GM18505 (cell line): ENCODE measurements at regions not wholly inside any gene's neighbourhood (a gene's known extent, or its start where the extent isn't known, plus 50 kb on each side); places are given as distances from the start of the nearest gene placed in this dataset.
"Not testable (repeated sequence)": the region's sequence is repeated elsewhere in the genome, so short reads cannot be mapped to it uniquely, and the experiment has no call there.

Source experiments
- ATAC-seq: cut with Tn5 transposase; IDR thresholded peaks from one replicate; pipeline ENCODE4 v1.9.1; 2021; ENCODE audit not compliant: unreplicated experiment
- POLR2A ChIP-seq: IDR thresholded peaks from 4 replicates; pipeline ENCODE4 v1.6.1; 2011; ENCODE audit warnings: borderline replicate concordance; ENCODE audit not compliant: insufficient read depth, insufficient read length; ENCODE audit errors: extremely low read depth

DNA sequence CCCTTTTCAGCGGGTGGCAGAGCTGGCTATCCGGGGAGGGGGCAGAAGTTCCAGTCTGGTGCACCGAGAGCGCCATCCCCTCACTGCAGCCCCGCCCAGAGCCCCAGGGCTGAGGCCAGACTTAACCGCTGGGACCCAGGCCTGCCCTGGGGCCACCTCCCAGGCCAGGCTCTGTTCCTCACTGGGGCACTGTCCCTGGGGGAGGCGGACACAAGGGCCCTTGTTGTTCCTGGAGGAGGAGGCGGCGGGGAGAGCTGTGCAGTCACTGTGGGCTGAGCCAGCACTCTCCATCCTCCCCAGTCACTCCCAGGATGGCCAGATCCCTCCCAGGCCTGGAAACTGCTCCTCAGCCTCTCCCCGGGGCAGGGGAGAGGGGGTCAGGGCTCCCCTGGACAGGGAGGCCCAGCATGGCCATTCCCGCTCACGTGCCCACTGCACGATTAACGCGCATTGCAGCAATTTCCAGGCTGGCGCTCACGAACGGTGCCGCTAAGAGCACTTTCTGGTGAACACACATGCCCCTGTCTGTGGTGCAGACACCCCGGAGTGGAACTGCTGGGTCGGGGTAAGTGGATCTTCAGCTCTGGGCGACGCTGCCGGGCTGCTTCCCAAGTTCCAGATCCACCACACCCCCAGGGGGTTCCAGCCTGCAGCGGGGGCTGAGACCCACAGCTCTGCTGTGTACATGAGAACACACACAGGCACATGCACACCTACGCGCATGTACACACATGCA lies 89.8 kb upstream of the SFSWAP start:
- no peak for ATAC-seq
- no peak for TF ChIP-seq POLR2A

DNA sequence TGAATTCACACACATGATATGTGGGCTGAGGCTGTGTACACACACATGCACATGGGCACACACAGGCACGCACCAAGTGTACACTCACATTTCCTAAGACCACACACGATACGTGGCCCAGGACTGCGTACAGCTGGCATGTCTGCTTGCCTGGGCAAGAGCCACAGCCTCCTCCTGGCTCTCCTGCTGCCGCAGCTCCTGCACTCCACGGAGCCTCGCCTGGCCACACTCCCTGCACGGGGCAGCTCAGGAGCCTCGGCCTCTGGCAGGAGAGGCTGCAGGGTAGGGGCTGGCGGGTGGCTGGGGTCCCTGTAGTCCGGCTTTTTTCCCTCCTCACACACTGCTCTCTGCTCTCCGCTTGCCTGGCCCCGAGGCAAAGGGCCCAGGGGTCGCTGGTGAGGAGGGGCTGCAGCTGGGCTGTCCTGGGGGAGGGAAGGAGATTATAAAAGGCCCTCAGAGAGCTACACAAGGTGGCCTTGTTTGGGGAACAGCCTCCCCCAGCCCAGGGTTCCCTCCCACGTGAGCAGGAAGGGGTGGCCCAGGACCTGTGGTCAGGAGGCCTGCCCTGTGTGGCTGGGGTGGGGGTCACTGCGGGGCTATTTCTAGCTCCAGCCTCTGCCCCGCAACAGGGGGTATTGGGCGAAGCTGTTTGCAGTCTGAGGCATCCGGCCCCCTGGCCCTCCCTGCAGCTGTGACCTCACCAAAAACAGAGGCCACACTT lies 89.0 kb upstream of the SFSWAP start:
- ATAC-seq = no peak
- no peak for TF ChIP-seq POLR2A

DNA sequence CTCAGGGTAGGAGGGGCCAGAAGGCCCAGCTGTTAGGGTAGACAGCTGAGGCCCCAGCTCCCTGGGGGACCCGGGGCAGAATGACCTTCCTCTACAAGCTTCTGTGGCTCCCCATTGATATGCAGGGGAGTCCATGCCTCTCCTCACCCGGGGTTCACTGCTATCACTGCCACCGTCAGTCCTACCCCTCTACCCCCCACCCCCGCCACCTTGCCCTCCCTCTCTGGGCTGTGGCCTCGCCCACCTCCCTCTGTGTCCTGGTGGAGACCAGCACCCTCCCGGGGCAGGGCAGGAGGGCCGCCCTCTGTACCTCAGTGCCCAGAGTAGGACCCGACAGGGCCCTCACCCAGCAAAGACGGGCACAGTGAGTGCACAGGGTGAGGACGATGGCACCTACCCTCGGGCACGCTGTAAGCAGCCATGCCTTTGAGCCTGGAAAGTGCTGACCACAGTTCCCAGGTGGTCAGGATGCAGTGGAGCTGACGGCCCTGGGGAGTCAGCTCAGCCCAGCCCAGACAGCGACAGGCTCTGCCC lies 88.4 kb upstream of the SFSWAP start:
- ATAC-seq = no peak
- TF ChIP-seq POLR2A = no peak

DNA sequence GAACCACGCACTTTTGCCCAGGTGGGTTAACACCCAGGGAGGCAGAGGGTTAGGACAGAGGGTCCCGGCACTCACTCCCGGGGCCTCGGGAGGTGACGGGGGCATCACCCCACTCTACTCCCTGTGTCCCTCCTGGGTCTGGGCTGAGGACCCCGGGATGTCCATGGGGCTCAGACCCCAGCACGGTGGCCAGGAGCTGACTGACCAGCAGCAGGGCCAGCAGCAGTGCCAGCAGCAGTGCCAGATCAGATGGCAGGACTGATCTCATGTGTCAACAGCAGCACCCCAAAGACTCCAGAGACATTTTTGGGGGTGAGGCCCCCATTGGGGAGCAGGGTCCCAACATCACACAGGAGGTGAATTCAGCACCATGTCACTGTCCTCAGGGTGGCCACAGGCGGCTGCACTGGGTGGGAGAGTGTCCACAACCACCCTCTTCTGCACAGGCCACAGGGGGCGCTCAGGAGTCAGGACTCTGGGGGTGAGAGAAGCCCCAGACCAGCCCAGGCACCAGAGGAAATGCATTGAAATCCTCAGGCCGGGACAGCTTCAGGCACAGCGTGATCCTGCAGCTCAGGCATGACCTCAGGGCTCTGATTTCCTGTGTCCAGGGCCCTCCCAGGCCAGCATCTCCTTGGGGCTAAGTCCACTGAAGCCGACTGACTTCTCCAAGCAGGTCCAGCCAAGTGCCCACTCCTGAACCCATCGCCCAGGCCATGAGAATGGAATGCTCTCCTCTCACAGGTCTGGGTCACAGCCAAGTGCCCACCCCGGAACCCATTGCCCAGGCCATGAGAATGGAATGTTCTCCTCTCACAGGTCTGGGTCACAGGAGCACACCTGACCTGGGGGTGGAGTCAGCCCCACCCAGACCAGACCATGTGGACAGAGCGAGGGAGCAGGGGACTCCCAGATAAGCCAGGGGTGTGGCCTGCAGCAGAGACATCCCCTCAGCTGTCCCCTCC lies 87.2 kb upstream of the SFSWAP start:
- ATAC-seq = not testable (repeated sequence)

DNA sequence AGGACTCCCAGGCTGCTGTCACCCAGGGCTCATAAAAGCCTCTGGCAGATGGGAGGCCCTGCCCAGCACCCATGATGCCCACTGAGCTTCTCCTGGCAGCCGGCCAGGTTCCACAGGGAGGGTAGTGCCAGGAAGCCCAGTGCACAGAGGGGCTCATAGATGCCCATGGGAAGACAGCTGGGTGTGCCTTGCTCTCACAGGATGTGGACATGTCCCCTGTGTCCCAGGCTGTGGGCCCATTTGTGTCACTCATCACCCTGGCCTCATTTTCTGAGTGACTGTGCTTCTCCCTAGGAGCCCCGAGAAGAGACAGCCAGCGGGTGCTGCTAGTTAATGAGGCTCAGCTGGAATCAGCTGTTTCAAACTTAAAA lies 86.5 kb upstream of the SFSWAP start:
- not testable (repeated sequence) for ATAC-seq

DNA sequence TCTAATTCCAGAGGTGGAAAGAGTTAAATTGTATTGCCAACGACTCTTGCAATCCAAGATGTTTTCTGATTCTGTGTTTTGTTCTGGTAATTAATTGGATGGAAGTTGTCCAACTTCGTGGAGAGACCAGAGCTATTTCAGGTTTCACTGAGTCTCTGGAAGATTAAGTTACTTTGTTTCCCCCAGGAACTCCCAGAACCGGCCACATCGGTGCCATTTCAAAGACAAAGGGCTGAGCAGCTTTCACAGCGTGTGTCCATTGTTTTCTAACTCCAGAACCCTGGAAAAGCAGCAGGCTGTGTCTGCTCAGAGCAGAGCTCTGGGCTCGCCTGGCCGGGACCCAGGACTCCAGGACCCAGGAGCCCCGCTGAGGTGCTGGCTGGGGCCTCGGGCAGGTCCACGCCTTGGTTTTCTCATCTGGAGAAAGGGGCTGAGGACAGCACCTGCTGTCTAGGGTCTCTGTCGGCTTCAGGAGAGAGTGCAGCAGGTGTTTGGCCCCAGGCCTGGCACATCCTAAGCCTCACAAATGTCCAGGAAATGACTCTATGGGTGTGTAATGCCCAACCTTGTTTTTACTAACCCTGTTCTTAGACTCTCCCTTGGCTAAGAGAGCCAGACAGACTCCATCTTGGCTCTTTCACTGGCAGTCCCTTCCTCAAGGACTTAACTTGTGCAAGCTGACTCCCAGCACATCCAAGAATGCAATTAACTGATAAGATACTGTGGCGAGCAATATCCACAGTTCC lies 86.0 kb upstream of the SFSWAP start:
- not testable (repeated sequence) for ATAC-seq

DNA sequence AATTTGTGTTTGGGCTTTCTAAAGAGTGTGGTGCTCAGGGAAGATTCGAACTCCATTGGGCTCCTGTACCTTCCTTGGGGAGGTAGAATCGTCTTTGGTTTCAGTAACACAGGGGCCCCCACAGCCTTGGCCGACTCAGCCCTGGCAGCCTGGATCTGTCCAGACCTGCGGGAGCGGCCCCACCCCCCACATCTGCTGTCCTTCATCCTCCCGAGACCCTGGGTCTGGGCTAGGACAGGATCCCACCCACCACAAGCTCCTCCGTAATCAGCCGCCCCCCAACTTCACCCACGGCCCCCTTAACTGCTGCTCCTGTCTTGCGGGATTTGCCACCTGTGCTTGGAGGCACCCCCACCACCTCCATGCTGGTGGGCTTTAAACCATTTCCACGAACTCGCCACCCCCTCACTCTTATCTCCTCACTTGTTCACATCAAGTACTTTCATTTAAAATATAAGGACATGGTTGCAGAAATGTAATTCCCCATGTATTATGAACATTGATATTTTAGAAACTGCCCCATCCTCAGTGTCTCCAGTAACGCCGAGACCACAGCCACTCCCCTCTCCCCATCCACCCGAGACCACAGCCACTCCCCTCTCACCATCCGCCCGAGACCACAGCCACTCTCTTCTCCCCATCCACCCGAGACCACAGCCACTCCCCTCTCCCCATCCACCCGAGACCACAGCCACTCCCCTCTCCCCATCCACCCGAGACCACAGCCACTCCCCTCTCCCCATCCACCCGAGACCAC lies 84.7 kb upstream of the SFSWAP start:
- ATAC-seq = not testable (repeated sequence)

DNA sequence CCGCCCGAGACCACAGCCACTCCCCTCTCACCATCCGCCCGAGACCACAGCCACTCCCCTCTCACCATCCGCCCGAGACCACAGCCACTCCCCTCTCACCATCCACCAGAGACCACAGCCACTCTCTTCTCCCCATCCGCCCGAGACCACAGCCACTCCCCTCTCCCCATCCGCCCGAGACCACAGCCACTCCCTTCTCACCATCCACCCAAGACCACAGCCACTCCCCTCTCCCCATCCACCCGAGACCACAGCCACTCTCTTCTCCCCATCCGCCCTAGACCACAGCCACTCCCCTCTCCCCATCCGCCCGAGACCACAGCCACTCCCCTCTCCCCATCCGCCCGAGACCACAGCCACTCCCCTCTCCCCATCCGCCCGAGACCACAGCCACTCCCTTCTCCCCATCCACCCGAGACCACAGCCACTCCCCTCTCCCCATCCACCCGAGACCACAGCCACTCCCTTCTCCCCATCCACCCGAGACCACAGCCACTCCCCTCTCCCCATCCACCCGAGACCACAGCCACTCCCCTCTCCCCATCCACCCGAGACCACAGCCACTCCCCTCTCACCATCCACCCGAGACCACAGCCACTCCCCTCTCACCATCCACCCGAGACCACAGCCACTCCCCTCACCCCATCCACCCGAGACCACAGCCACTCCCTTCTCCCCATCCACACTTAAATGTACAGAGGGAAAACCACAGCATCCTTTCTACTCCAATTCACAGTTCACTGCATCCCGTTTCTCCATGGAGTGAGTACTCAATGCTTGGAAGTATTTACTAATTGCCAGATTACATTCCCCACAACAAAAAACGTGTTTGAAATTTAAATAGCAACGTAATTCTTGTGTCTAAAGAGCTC lies 83.5 kb upstream of the SFSWAP start:
- not testable (repeated sequence) for ATAC-seq

DNA sequence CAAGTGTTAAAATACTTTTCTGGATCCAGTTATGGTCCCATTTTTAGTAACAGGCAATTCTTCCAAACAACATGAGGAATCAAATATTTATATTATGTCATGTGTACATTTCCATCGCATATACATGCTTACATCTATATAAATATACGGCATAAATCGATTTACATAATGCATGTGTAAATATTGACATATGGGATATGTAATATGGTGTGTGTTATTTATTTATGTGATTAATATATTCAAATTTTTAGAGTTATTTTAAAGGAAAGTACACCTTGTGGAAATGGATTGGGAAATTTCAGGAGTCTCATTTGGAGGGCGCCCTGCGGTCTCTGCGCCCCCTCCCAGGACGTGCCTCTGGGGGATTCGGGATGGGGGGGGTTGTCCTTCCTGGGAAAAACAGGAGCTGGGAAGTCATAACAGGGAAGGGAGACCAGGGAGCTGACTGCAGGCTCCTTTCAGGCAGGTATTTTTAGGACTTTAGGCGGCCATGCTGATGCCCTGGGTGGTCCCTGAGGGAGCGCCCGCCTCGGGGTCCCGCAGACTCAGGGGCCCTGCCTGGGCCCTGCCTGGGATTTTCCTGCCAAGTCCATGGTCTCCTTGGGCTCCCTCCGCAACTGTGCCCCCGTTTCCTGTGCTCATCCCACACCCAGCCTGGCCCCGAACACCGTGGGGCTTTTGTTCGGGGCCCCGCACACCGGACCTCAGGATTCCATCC lies 82.7 kb upstream of the SFSWAP start:
- no peak for ATAC-seq
- TF ChIP-seq POLR2A = no peak

DNA sequence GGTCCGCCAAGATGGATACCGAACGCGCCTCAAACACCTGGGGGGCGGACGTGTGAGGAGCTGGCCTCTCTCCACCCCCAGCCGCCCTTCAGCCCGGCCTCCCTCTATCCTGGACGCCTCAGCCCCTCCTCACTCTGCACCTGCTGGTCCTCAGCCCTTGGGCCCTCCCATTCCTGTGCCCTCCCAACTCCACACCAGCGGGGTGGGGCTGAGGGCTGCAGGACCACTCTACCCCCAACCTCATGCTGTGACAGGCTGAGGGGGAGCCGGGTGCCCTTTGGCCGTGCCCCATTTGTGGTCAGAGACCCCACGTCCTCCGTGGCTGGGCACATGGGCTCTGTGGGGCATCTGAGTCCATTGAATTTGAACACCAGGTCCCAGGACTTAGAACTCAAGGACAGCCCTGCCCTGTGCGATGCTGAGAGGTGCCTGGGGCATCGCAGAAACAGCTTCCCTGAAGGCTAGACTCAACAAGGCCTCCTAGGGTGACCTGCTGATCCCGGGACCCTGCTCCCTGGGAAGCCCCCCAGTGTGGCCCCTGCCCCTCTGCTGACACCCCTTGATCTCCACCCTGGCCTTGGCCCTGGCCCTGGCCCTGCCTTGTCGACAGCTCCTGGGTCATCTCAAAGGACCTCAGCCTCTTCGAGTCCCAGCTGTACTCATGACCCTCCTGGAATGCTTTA lies 82.0 kb upstream of the SFSWAP start:
- no peak for ATAC-seq
- TF ChIP-seq POLR2A = no peak

DNA sequence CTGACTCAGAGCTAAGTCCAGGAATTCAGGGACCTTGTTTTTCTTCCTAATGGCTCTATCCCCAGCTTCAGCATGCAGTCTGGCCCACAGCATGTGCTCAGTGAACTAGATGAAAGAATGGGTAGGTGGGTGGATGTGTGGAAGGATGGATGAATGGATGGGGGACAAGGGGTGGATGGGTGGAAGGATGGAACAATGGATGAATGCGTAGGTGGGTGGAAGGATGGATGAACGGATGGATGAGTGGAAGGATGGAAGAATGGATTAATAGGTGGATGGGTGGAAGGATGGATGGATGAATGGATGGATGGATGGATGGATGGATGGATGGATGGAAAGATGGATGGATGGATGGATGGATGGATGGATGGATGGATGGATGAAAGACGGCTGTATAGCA lies 79.7 kb upstream of the SFSWAP start:
- no peak for ATAC-seq
- TF ChIP-seq POLR2A = no peak

DNA sequence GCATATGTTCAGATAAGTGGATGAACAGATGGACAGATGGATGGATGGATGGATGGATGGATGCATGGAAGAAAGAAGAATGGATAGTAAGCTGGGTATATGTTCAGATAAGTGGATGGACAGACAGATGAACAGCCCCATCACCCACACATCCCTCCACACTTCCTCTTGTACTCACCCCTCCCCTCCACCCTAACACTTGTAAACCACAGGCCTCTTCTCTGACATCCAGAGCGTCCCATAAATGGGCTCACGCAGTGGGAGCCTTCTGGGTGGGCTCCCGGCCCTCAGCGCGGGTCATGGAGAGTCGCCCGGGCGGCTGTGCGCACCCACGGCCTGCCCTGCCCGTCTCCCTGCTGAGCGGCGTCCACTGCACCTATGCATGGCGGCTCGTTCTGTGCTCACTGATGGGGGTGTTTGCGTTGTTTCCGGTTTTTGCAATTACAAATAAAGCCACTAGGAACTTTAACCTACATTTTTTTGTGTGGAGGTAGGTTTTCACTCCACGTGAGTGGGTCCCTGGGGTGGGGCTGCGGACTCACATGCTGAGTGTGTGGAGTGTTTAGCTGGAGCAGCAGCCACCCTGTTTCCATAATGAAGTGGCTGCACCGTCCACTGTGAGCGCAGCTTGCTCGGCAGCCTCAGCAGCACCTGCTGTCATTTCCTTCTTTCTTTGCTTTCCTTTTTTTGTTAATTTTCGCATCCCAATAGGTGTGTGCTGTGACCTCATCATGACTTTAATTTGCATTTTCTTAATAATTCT lies 78.8 kb upstream of the SFSWAP start:
- ATAC-seq = not testable (repeated sequence)

DNA sequence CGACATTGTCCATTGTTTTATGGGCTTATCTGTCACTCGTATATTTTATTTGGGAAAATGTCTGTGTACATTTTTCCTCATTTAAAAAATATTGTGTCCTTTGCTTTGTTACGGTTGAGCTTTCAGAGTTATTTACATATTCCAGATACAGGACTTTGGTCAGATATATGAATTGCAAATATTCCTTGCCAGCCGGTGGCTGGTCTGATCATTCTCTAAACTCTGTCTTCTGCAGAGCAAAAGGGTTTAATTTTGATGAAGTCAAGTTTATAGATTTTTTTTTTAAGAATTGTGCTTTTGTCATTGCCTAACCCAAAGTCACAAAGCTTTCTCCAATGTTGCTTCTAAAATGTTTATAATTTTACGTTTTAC lies 78.3 kb upstream of the SFSWAP start:
- not testable (repeated sequence) for ATAC-seq

DNA sequence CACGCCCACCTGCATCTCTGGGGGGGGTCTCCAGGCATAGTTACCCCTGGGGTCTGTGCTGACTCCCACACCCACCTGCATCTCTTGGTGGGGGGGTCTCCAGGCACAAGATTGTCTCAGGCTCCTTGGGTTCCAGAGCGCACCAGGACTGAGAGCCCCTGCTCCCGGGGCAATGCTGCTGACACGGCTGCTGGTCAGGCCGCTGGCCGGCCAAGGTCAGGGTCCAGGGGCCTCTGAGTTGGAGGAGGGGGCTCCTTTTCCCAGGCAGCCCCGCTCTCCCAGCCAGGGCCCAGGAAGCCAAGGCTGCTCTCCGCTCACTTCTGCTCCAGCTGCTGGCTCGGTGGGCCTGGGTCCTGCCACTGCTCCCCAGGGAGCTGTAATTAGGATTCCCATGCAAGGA lies 77.3 kb upstream of the SFSWAP start:
- not testable (repeated sequence) for ATAC-seq
